Keratinocyte (primary cell): ENCODE measurements at regions not wholly inside any gene's neighbourhood (a gene's known extent, or its start where the extent isn't known, plus 50 kb on each side); places are given as distances from the start of the nearest gene placed in this dataset.

Experiments
- DNase-seq: peaks from one replicate; pipeline ENCODE4 v3.0.0-alpha.2; 2011; ENCODE audit warnings: low read depth, missing footprints, low spot score
- FAIRE-seq: peaks from 2 replicates; lab custom pipeline; 2011; peaks lifted over from hg19 to GRCh38; lab: Jason Lieb, UNC
- H2AFZ ChIP-seq: 2 replicates; pipeline ENCODE4 v1.6.0; 2012; ENCODE audit warnings: low read length, control low read depth, inconsistent platforms; ENCODE audit not compliant: control insufficient read depth
- H3K27ac ChIP-seq: 2 replicates; pipeline ENCODE4 v1.5.1; 2011; ENCODE audit warnings: low read length; ENCODE audit not compliant: control insufficient read depth, insufficient read depth
- H3K27me3 ChIP-seq: 3 replicates; pipeline ENCODE4 v1.6.0; 2011; ENCODE audit warnings: low read length; ENCODE audit not compliant: control insufficient read depth, insufficient read depth; ENCODE audit errors: extremely low read depth
- H3K36me3 ChIP-seq, 2 experiments: 2 replicates in 1 of 2; 3 replicates in 1 of 2; pipeline ENCODE4 v1.5.1; 2011; ENCODE audit warnings: low read length in 2 of 2, mild to moderate bottlenecking in 1 of 2; ENCODE audit not compliant: control insufficient read depth in 2 of 2, insufficient read depth in 2 of 2; ENCODE audit errors: extremely low read depth in 1 of 2
- H3K4me1 ChIP-seq: 3 replicates; pipeline ENCODE4 v1.5.1; 2011; ENCODE audit warnings: low read length; ENCODE audit not compliant: control insufficient read depth, insufficient read depth; ENCODE audit errors: extremely low read depth
- H3K4me2 ChIP-seq: 3 replicates; pipeline ENCODE4 v1.6.0; 2011; ENCODE audit warnings: low read depth, low read length; ENCODE audit not compliant: control insufficient read depth, insufficient read depth; ENCODE audit errors: extremely low read depth
- H3K4me3 ChIP-seq, 3 experiments: fragments of 200-600 bp in 1 of 3; sonication (generic) in 1 of 3; 2 replicates in 2 of 3; 3 replicates in 1 of 3; pipeline ENCODE4 v1.5.1; 2011 to 2016; ENCODE audit warnings: low read length in 3 of 3, mild to moderate bottlenecking in 3 of 3, control low read depth in 2 of 3, inconsistent platforms in 1 of 3, low read depth in 1 of 3, mixed read lengths in 1 of 3, mixed run types in 1 of 3, moderate library complexity in 1 of 3; ENCODE audit not compliant: control insufficient read depth in 2 of 3, insufficient read depth in 2 of 3; ENCODE audit errors: extremely low read depth in 1 of 3
- H3K79me2 ChIP-seq: 2 replicates; pipeline ENCODE4 v1.6.0; 2012; ENCODE audit warnings: low read length; ENCODE audit not compliant: control insufficient read depth, insufficient read depth
- H3K9ac ChIP-seq: 3 replicates; pipeline ENCODE4 v1.6.0; 2011; ENCODE audit warnings: low read length; ENCODE audit not compliant: control insufficient read depth, insufficient read depth; ENCODE audit errors: extremely low read depth
- H3K9me1 ChIP-seq: 3 replicates; pipeline ENCODE4 v1.6.0; 2011; ENCODE audit warnings: low read length; ENCODE audit not compliant: control insufficient read depth, insufficient read depth; ENCODE audit errors: extremely low read depth
- H3K9me3 ChIP-seq: 2 replicates; pipeline ENCODE4 v1.5.1; 2012; ENCODE audit warnings: low read depth, low read length; ENCODE audit not compliant: control insufficient read depth
- H4K20me1 ChIP-seq: 3 replicates; pipeline ENCODE4 v1.6.0; 2011; ENCODE audit warnings: low read length; ENCODE audit not compliant: control insufficient read depth, insufficient read depth; ENCODE audit errors: extremely low read depth
- EZH2 ChIP-seq: IDR thresholded peaks from one replicate; pipeline ENCODE4 v1.6.1; 2012; ENCODE audit warnings: inconsistent platforms, mild to moderate bottlenecking, low read length, moderate library complexity
- dilution Hi-C: fragments of 300-500 bp; cut with MboI; formaldehyde crosslinking; loops from one replicate; pipeline ENCODE4 v1.7.0; 2020; ENCODE audit warnings: low sequenced_read_pairs; ENCODE audit not compliant: extremely low pct_ligation_motif_present
- TF ChIP-seq, protein P1 (sequence below), 3 experiments: IDR thresholded peaks in 1 of 3; conservative IDR thresholded peaks in 1 of 3; optimal IDR thresholded peaks in 1 of 3; 2 replicates in 2 of 3; 3 replicates in 1 of 3; pipeline versions ENCODE3 to v1.5.1; 2011; ENCODE audit warnings: low read length in 3 of 3, mild to moderate bottlenecking in 3 of 3, moderate library complexity in 2 of 3, control low read depth in 1 of 3, inconsistent platforms in 1 of 3; ENCODE audit not compliant: insufficient read depth in 2 of 3; ENCODE audit errors: extremely low read depth in 1 of 3

GRCh38 chr3:13220991-13221390, 147.8 kb upstream of the IQSEC1 start:
- Histone ChIP-seq H3K27ac (no peak overlapping the region), H3K27me3 (no peaks in the 10 kb centered on the region), H4K20me1 (no peaks in the 10 kb centered on the region), H2AFZ (no peak overlapping the region), H3K4me1 (peaks cover 23% of the 10 kb centered on the region), H3K9ac (no peak overlapping the region), H3K79me2 (no peaks in the 10 kb centered on the region), H3K9me1 (no peaks in the 10 kb centered on the region), H3K9me3 (no peaks in the 10 kb centered on the region), H3K4me2 (no peak overlapping the region), H3K36me3 (no peaks in the 10 kb centered on the region), H3K4me3 (no peak overlapping the region)
- no peak for FAIRE-seq
- dilution Hi-C loops = no loop called here
- DNase-seq = no peak
- TF ChIP-seq EZH2 = no peak
- TF ChIP-seq, protein P1, sequence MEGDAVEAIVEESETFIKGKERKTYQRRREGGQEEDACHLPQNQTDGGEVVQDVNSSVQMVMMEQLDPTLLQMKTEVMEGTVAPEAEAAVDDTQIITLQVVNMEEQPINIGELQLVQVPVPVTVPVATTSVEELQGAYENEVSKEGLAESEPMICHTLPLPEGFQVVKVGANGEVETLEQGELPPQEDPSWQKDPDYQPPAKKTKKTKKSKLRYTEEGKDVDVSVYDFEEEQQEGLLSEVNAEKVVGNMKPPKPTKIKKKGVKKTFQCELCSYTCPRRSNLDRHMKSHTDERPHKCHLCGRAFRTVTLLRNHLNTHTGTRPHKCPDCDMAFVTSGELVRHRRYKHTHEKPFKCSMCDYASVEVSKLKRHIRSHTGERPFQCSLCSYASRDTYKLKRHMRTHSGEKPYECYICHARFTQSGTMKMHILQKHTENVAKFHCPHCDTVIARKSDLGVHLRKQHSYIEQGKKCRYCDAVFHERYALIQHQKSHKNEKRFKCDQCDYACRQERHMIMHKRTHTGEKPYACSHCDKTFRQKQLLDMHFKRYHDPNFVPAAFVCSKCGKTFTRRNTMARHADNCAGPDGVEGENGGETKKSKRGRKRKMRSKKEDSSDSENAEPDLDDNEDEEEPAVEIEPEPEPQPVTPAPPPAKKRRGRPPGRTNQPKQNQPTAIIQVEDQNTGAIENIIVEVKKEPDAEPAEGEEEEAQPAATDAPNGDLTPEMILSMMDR (optimal IDR thresholded peaks at IDR 0.05 in 1 of 3, IDR thresholded peaks at IDR 0.05 in 1 of 3, conservative IDR thresholded peaks at IDR 0.05 in 1 of 3; ENCODE audit: extremely low read depth in 1 of 3, insufficient read depth in 2 of 3, low read length in 3 of 3) = no peak

DNA sequence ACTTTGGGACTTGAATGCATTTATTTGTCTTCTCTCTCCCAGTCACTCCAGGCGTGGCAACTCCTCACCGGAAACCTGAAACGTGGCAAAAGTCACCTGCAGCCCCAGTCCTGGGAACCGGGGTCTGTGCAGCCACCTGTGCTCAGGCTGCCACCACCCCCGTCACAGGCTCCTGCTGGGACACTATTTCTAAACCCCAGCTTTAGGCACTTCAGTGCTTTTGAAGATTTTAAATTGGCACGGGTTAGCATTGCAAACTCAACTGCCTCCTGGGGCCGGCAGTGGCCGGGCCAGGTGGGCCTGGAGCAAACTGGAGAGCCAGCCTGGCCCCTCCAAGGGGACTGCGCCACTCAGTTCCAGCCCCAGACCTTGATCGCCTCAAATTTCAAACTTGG, 146.7 kb upstream of the IQSEC1 start:
- H3K4me1 ChIP-seq = peaks cover 23% of the 10 kb centered on the region
- no peak for FAIRE-seq

More for the DNA sequence above, 146.7 kb upstream of the IQSEC1 start:
- no peaks in the 10 kb centered on the region for H3K27me3 ChIP-seq
- TF ChIP-seq, protein P1 (optimal IDR thresholded peaks at IDR 0.05 in 1 of 3, IDR thresholded peaks at IDR 0.05 in 1 of 3, conservative IDR thresholded peaks at IDR 0.05 in 1 of 3; ENCODE audit: extremely low read depth in 1 of 3, insufficient read depth in 2 of 3, low read length in 3 of 3) = no peak
- no peak for TF ChIP-seq EZH2
- no peak overlapping the region for H3K27ac ChIP-seq
- no peak for DNase-seq
- no peaks in the 10 kb centered on the region for H3K9me1 ChIP-seq
- H3K9me3 ChIP-seq = no peaks in the 10 kb centered on the region
- H2AFZ ChIP-seq = no peak overlapping the region
- no peak overlapping the region for H3K9ac ChIP-seq
- no peaks in the 10 kb centered on the region for H4K20me1 ChIP-seq
- no peak overlapping the region for H3K4me2 ChIP-seq
- H3K36me3 ChIP-seq = no peaks in the 10 kb centered on the region
- dilution Hi-C loops = no loop called here
- H3K4me3 ChIP-seq = no peak overlapping the region
- H3K79me2 ChIP-seq = no peaks in the 10 kb centered on the region
